HEK293 (cell line): ENCODE measurements at regions not wholly inside any gene's neighbourhood (a gene's known extent, or its start where the extent isn't known, plus 50 kb on each side); places are given as distances from the start of the nearest gene placed in this dataset.

Experiments used
- SP2 ChIP-seq: fragments of 450-650 bp; formaldehyde crosslinking; IDR thresholded peaks from 2 replicates; pipeline ENCODE4 v1.5.1; 2016; ENCODE audit warnings: missing biosample characterization, missing genetic modification characterization
- TF ChIP-seq, protein P1 (sequence below): fragments of 450-650 bp; formaldehyde crosslinking; IDR thresholded peaks from 2 replicates; pipeline ENCODE4 v1.5.1; 2016; ENCODE audit warnings: missing biosample characterization, missing genetic modification characterization, low read depth

DNA sequence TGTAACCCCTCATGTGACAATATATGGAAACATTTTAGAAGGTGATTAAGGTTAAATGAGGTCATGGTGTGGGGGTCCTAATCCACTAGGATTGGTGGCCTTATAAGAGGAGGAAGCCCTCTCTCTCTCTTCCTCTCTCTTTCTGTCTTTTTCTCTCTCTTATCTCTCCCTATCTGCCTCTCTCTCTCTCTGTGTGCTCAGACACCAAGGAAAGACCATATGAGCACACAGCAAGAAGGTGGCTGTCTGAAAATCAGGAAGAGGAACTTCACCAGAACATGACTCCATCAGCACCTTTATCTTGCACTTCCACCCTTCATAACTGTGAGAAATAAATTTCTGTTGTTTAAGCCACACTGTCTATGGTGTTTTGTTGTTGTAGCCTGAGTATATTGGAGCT lies 1472.2 kb downstream of the PCDH7 start:
- TF ChIP-seq SP2: no peak
- TF ChIP-seq, protein P1, sequence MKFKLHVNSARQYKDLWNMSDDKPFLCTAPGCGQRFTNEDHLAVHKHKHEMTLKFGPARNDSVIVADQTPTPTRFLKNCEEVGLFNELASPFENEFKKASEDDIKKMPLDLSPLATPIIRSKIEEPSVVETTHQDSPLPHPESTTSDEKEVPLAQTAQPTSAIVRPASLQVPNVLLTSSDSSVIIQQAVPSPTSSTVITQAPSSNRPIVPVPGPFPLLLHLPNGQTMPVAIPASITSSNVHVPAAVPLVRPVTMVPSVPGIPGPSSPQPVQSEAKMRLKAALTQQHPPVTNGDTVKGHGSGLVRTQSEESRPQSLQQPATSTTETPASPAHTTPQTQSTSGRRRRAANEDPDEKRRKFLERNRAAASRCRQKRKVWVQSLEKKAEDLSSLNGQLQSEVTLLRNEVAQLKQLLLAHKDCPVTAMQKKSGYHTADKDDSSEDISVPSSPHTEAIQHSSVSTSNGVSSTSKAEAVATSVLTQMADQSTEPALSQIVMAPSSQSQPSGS (tag by site-specific recombination): no peak
